ENCODE measurements at regions not wholly inside any gene's neighbourhood (a gene's known extent, or its start where the extent isn't known, plus 50 kb on each side); places are given as distances from the start of the nearest gene placed in this dataset.
"Not testable (repeated sequence)": the region's sequence is repeated elsewhere in the genome, so short reads cannot be mapped to it uniquely, and the experiment has no call there.

DNA sequence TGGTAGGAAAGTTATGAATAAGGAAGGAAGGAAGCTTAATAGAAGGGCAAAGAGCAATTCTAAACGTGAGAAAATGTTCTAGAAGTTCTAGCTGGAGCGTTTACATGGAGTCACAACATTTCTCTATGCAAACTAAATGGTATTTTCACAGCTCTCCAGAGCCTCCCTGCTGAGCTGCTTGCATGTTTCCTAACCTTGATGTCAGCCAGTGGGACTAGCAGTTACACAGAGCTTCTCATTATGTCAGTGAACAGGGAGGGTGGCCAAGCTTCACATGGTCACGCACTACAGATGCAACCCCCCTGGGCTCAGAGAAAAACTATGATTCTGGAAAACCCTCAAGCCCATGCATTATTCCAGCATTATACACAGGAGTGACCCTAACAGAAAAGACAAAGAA, 153.4 kb upstream of the CCDC150 start:
- DNase-seq (ENCODE audit: low spot score): no peak

DNA sequence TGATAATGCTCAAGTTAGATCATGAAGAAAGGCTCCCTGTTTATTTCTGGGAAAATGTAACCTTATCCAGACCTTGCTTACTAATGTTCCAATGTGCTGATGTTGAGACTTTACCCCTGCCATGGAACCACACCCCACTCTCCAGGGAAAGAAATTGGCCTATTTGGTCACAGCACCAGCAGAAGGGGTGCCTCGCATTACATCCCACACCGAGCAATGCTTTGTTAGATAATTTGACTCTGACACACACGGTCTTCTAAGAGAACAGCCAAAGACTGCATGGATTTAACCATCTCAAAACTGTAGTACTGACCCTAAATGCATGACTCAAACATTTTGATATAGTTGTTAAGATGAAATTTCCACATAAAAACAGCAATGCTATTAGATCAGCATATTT, 152.1 kb upstream of the CCDC150 start:
- DNase-seq (ENCODE audit: low spot score): no peak

DNA sequence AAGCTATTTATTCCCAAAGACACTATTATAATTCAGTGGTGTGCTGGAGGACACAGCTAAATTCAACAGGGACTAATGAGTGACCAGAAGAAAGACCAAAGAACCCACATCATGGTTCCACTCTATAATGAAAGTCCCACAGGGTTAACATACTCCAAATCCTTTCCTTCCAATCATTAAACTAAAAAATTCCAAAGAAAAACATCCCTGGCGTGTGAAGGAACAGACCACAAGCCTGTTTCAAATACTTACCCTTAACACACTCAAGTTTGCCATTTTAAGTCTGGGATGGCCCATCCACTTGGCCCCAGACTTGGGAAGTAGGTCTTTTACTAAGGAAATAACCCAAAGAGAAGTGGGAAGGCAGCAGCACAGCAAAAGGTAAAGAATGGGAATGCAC, 150.1 kb upstream of the CCDC150 start:
- DNase-seq (ENCODE audit: low spot score): no peak

DNA sequence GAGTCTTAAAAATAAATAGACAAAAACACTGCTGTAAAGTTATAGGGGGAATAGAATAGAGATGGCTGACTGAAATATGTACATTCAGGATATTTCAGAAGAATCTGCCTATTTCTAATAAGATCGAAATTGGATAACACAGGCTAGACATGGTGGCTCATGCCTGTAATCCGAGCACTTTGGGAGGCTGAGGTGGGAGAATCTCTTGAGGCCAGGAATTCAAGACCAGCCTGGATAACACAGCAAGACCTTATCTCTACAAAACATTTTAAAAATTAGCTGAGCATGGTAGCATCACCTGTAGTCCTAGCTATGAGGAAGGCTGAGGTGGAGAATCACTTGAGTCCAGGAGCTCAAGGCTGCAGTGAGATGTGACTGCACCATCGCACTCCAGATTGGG, 146.6 kb upstream of the CCDC150 start:
- no peak for DNase-seq (ENCODE audit: low spot score)

DNA sequence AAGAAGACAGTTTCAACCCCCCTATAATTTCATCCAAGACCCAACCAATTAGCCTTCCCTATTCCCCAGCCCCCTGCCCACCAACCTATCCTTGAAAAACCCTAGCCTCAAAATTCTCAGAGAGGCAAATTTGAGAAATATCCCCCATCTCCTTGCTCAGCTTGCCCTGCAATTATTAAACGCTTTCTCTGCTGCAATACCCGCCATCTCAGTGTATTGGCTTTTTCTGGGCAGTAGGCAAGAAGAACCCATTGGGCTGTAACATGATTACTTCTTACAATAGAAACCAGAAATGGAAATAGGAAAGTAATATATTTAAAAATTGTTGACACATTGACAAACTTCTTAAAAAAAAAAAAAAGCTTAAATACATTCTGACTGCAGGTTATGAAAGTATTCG, 140.6 kb upstream of the CCDC150 start:
- DNase-seq (ENCODE audit: low spot score): no peak

DNA sequence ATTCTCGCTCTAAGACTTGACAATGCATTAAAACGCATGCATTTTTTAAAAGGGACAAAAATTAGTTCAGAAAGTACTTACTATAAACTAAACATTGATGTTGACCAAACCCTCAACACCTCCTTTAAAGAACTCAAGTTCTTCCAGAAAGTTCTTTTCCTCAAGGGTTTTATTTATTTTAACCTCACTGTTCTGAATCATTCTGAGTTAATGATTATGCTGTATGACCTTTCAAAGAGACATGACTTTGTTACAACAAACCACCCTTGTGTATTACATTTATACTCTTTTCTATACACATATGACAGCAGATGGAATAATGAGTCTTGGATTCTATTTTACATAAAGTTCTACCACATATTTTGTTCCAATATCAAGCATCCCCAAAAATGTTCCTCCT, 139.8 kb upstream of the CCDC150 start:
- no peak for DNase-seq (ENCODE audit: low spot score)

DNA sequence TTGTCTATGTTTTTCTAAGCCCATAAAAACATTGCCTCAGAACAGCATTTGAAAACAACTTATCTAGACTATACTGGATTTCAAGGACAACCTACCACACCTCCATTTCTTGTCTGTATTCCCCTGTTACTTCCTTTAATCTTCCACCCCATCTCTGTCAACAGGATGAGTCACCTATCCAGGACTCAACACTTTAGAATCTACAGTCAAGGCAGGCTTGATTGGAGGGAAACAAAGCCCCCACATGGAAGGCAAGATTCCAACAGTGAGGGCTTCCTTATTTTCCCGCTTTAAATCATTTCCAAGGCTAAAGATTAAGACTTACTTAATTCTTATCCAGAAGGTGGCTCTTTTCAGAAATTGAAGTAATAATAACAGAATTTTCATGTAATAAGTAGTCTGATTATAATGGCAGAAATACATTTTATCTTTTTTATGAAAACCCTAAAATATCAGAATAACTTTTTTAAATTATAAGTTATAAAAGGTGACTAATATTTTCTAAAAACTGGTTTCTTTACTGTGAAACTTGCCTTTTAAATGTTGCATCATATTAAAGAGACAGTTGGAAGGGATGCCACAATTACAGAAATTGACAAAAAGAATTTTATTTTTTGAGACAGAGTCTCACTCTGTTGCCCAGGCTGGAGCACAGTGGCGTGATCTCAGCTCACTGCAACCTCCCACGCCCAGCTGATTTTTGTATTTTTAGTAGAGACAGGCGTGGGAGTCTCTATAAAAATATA, 138.7 kb upstream of the CCDC150 start:
- peak; percentile 11 for DNase-seq (ENCODE audit: low spot score)

DNA sequence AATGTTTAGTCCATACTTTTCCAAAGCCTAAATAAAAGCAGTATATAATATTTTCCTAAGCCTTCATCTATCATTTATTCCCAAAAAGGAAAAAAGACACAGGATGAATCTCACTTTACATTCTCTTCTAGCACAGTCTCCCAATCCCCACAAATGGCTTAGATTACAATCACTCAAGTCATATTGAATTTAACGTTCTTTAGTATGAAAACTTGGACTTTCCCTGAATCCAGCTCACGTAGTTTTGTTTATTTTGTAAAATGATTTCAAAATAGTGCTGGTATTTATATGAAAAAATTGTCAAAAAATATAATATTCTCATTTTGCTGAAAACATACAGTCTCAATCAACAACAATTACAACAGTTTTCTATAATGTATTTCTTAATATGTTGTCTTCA, 137.7 kb upstream of the CCDC150 start:
- no peak for DNase-seq (ENCODE audit: low spot score)

DNA sequence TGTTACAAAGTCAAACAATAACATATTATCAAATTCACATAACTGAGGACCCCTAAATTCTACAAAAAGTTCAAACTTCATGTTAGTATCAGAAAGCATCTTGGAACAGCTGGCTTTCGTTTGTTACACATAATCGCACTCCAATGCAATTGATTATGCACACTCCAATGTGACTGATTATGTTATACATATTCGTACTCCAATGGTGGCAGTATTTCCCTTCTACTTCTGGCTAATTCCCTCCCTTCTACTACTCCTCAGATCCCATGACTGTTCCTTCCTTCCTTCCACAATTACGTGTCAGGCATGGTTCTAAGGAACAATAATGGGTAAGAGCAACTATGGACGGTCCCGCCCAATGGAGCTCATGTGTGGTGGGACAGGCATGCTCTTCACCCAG, 137.1 kb upstream of the CCDC150 start:
- DNase-seq (ENCODE audit: low spot score): peak; percentile 21

DNA sequence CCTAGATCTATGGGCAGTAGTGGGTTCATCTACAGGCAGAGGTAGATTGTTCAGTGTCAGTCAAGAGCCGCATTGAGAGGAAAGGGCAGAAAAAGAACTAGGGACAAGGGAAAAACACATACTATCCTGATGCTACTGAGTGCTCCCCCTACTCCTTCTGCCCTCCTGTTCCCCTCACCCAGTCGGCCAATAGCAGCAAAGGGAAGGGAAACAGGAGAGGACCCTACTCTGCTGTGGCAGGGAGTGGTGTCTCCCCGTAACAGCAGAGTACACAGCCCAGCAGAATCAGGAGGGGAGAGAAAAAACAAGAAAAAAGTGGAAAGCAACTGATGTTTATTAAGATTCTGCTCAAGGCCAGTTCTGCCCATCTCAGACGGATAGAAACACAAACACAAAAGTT, 136.1 kb upstream of the CCDC150 start:
- no peak for DNase-seq (ENCODE audit: low spot score)

DNA sequence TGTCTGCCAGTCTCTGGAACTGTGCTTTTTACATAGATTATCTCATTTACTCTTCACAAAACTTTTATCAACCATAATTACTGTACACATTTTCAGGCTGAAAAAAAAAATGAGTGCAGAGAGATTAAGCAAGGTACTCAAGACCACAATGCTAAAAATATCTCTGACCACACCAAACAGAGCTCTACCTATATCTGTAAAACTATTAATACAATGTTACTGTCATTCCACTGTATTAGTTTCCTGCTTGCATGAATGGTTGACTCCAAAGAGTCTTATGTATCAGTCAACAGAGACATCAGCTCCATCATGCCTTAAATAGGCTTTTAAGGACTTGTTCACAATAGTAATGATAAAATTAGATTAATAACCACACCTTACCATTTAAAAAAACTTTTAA, 134.7 kb upstream of the CCDC150 start:
- DNase-seq (ENCODE audit: low spot score): no peak

DNA sequence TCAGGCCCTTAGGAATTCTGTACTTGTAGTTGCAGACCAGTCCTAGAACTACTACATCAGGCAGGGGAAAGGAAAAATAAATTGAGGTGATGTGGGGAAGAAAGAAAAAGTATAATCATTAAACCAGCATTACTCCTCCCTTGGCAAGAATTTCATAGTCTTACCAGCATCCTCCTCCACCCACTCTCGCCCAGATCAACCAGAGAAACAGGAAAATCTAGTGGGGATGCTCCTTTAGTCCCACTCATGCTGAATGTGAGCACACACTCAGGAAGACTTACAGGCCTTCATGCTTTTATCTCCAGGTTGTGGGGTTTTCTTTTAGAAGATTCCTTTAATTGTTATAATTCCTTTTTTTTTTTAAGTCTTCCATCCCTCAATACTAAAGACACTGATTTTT, 129.3 kb upstream of the CCDC150 start:
- peak; percentile 95 for DNase-seq (ENCODE audit: low spot score)

DNA sequence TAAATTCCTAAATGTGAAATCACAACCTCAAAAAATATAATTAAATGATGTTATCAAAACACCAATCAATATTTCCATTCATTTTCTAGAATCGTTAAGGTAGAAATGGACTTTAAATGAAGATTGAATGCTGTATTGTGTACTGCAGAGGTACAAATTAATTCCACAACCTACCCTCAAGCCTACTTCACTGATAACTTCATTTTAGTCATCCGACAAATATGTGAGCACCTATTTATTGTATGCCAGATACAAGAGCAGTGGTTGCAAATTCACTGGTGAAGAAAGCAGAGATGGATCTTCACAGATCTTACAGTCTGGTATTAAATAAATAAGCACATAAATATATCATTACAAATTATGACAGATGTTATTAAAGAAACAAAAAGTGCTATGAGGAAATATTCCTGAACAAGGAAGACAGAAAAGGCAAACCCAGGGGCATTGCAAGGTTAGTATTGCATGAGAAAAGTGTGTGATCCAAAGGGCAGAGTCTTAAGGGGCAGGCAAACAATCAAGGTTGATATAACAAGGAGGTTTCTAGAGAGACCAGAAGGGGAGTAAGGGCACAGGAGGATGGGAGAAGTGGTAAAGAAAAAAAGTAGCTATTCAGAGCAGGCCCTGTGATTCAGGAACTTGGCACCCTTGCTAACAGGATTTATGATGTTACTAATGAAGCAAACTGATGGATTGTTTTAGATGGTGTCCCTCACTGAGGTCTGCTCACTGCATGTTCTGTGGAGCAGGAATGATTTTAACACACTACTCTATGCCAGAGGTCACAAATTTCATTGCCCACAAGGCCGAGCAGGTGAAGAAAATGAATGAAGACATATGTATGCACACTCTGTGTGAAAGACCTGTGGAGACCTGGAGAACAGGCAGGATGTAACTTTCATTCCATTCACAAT, 128.0 kb upstream of the CCDC150 start:
- peak; percentile 74 for DNase-seq (ENCODE audit: low spot score)

DNA sequence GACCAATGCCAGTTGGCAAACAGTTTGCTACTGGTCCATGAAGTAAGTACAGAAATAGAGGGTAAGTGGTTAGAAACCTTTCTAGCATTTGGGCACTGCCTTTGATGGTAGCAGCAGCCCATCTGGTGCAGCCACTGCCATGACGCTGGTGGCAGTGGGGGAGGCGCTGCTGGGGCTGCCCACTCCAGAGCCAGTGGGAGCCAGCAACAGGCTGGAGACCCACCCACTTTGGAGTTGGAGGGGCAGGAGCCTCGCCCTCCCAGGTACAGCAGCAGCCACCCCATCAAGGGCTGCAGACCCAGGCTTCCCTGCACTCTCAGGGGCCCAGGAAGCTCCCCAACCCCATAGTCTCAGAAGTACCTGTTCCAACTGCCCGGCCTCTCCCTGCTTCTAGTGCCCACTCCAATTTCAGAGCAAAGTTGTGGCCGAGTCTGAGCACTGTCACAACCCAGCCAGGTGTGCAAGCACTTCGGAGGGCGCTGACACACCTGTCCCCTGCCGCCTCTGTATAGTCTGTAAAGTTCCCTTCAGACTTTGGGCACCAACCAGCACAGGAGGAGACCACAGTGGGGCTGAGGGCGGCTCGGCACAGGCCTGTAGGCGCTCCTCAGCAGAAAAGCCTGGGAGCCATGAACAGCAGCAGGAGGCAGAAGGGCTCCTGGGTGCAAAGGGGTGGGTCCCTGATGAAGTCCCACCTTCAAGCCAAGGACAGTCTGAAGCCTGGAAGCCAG, 125.6 kb upstream of the CCDC150 start:
- DNase-seq (ENCODE audit: low spot score): no peak

DNA sequence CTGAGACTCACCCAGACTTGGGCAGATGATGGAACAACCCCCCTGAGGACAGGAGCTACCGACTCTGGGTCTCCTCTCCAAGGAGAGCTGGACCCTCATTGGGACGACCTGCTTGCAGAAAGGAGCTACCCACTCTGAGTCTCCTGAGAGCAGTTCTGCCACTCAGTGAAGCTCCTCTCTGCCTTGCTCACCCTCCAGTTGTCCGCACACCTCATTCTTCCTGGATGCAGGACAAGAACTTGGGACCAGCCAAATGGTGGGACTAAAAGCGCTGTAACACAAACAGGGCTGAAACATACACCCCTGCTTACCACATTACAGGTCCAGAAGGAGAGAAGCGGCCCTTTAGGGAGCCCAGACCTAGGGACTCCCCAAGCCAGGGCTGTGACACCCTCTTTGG, 124.9 kb upstream of the CCDC150 start:
- no peak for DNase-seq (ENCODE audit: low spot score)

DNA sequence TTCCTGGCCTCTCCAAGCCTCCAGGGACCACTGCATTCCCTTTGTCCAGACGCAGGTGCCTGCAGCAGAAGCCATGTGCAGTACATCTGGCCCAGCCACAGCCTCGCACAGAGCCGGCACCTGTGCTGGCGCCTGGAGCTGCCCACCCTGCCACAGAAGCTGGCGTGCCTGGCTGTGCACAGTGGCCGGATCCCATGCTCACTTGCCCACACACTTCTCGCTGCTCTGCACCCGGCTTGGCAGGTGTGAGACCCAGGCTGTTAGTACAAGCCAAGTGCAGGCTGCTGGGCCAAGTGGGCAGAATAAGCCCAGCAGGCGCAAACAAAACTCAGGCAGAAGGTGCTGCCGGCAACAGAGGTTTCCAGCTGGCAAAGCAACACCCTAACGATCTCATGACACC, 124.5 kb upstream of the CCDC150 start:
- DNase-seq (ENCODE audit: low spot score): no peak

DNA sequence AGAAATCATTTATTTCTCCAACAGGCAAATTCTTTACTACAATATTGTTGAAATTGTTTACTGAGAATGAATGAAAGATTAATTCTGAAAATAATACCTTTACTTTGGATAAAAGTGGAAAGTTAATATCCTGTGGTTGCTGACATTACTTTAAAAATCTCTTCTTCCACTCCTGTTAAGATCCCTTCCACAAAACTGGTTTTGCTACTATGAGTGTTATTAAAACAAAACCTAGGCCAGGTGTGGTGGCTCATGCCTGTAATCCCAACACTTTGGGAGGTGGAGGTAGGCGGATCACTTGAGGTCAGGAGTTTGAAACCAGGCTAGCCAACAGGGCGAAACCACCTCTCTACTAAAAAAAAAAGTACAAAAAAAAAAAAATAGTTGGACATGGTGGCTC, 123.9 kb upstream of the CCDC150 start:
- DNase-seq (ENCODE audit: low spot score): no peak

DNA sequence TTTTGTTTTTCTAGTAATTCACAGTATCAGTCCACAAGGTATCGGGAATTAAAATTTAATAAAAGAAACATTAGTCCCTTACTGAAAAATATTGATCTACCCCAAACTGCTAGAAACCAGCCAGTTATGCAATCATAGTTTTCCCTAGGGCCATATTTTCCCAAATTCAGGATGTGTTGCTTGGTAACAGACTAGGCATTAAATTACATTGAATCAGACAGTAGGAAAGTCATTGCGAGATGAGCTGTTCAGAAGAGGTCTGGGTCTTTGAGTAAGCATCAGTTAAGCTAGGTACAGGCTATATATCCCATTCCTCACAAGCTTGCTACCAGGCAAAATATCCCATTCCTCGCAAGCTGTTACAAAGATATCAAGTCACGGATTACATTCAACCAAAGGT, 123.0 kb upstream of the CCDC150 start:
- DNase-seq (ENCODE audit: low spot score): no peak

DNA sequence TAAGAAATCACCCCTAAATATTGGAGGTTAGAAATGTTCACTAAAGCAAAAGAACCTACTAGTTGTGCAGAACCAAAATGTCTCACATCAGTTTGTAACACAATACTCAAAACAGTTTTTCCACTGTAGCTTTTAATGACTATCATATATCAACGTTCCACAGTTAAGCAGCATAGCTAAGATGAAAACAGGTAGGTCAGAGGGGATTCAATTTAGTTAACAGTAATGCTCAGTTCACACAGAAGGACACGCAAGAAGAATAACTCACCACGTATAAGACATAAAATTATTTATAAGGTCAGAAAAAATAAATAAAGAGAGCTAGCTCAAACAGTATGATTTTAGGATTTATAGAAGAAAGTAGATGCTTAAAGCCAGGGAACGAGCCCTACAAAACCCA, 118.9 kb upstream of the CCDC150 start:
- DNase-seq (ENCODE audit: low spot score): no peak

DNA sequence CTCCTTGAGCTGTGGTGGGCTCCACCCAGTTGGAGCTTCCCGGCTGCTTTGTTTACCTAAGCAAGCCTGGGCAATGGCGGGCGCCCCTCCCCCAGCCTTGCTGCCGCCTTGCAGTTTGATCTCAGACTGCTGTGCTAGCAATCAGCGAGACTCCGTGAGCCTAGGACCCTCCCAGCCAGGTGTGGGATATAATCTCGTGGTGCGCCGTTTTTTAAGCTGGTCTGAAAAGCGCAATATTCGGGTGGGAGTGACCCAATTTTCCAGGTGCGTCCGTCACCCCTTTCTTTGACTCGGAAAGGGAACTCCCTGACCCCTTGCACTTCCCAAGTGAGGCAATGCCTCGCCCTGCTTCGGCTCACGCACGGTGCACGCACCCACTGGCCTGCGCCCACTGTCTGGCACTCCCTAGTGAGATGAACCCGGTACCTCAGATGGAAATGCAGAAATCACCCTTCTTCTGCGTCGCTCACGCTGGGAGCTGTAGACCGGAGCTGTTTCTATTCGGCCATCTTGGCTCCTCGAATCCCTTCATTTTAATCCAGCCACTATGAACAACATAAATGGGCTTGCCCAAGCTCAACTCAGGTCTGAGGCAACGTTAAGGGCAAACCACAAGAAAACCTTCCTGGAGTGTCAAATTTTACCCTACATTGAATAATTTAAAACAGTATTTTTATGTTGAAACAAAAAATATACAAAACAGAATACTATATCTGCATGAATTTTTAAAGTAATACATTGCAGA, 112.4 kb upstream of the CCDC150 start:
- DNase-seq (ENCODE audit: low spot score): not testable (repeated sequence)

DNA sequence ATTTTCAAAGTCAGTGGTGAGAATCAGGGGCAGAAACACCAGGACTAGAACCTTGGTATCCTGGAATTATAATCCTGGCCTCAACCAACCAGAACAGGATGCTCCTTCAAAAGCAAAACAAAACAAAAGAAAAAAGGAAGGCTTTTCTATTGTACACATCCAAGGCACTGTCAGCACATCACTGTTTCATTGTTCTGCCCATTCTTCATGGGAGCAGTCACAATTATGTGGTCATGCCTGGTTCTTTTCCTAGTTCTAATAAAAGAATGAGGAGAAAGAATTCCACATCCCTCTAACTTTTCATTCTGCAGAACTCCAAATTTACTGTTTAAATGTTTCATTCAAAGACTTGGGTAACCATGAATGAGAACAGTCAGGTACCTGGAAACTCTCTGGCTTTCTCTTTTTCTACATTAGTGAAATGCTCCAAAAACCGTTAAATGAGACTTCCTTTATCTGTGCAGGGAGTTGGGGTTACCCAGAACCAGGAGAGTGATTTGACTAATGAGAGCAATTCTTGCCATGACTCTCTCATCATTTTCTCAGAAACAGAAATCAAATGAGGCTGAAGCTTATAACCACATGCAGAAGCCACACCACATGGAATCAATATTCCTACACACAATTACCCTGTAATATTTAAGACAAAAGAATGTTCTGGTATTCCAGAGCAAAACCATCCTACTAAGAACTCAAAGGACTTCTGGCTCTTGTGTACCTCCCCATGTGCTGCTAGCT, 110.9 kb upstream of the CCDC150 start:
- no peak for DNase-seq (ENCODE audit: low spot score)

Data from HT-29 (cell line).